ENCODE measurements at regions not wholly inside any gene's neighbourhood (a gene's known extent, or its start where the extent isn't known, plus 50 kb on each side); places are given as distances from the start of the nearest gene placed in this dataset.

GRCh38 chrX:34863906-34864305 is 78.7 kb upstream of the FAM47B start:
- no peaks in the 10 kb centered on the region for H3F3A ChIP-seq (ENCODE audit: low read depth)
- H3K9me3 ChIP-seq (ENCODE audit: low read depth), result no peaks in the 10 kb centered on the region
- TF ChIP-seq EZH2phosphoT487 (IDR thresholded peaks at IDR 0.05), result no peak
- TF ChIP-seq CTCF (IDR thresholded peaks at IDR 0.05), result no peak
- TF ChIP-seq EZH2 (IDR thresholded peaks at IDR 0.05), result no peak
- no peaks in the 10 kb centered on the region for H3K27me3 ChIP-seq
- H3K4me2 ChIP-seq, result no peak overlapping the region
- Mint-ChIP-seq H3K4me3 (no peak overlapping the region), H3K4me1 (no peaks in the 10 kb centered on the region), H3K27me3 (ENCODE audit: insufficient read depth, low read depth) (no peaks in the 10 kb centered on the region), H3K36me3 (no peaks in the 10 kb centered on the region), H3K9me3 (peaks cover 3% of the 10 kb centered on the region), H3K27ac (no peak overlapping the region)
- H3K79me2 ChIP-seq (ENCODE audit: low read depth), result no peaks in the 10 kb centered on the region
- H3K9ac ChIP-seq, result no peak overlapping the region
- no peaks in the 10 kb centered on the region for H4K20me1 ChIP-seq (ENCODE audit: low read depth)
- no peaks in the 10 kb centered on the region for H3K36me3 ChIP-seq
- H3K27ac ChIP-seq, result no peak overlapping the region
- H3K4me3 ChIP-seq, result no peak overlapping the region
- no peak for DNase-seq (ENCODE audit: low spot score)
- no peak overlapping the region for H2AFZ ChIP-seq (replicated peaks)
- no peaks in the 10 kb centered on the region for H3K4me1 ChIP-seq

GRCh38 chrX:34866646-34867045 is 76.0 kb upstream of the FAM47B start:
- Mint-ChIP-seq H3K9me3 (peaks cover 13% of the 10 kb centered on the region), H3K27ac (no peak overlapping the region), H3K27me3 (ENCODE audit: insufficient read depth, low read depth) (no peaks in the 10 kb centered on the region), H3K36me3 (no peaks in the 10 kb centered on the region), H3K4me1 (no peaks in the 10 kb centered on the region), H3K4me3 (no peak overlapping the region)
- no peaks in the 10 kb centered on the region for H3K4me1 ChIP-seq
- H3K4me3 ChIP-seq, result no peak overlapping the region
- DNase-seq (ENCODE audit: low spot score), result no peak
- no peak overlapping the region for H3K4me2 ChIP-seq
- H3K27me3 ChIP-seq, result no peaks in the 10 kb centered on the region
- no peaks in the 10 kb centered on the region for H3K79me2 ChIP-seq (ENCODE audit: low read depth)
- TF ChIP-seq EZH2phosphoT487 (IDR thresholded peaks at IDR 0.05), result no peak
- no peak for TF ChIP-seq CTCF (IDR thresholded peaks at IDR 0.05)
- H2AFZ ChIP-seq (replicated peaks), result no peak overlapping the region
- no peak overlapping the region for H3K9ac ChIP-seq
- peaks cover 3% of the 10 kb centered on the region for H3K36me3 ChIP-seq
- peaks cover 5% of the 10 kb centered on the region for H3K9me3 ChIP-seq (ENCODE audit: low read depth)
- H4K20me1 ChIP-seq (ENCODE audit: low read depth), result no peaks in the 10 kb centered on the region
- H3K27ac ChIP-seq, result no peak overlapping the region
- H3F3A ChIP-seq (ENCODE audit: low read depth), result no peaks in the 10 kb centered on the region

GRCh38 chrX:34868633-34869032 is 74.0 kb upstream of the FAM47B start:
- Histone ChIP-seq H3K27ac (no peak overlapping the region), H3K36me3 (peaks cover 3% of the 10 kb centered on the region), H3K27me3 (no peaks in the 10 kb centered on the region), H3K9me3 (ENCODE audit: low read depth) (peaks cover 5% of the 10 kb centered on the region), H3K4me3 (no peak overlapping the region), H2AFZ (replicated peaks) (peak overlapping the region; percentile 15), H3K9ac (no peak overlapping the region), H3K4me1 (peaks cover 3% of the 10 kb centered on the region), H3K79me2 (ENCODE audit: low read depth) (no peaks in the 10 kb centered on the region), H3K4me2 (no peak overlapping the region), H3F3A (ENCODE audit: low read depth) (no peaks in the 10 kb centered on the region), H4K20me1 (ENCODE audit: low read depth) (no peaks in the 10 kb centered on the region)
- Mint-ChIP-seq H3K4me3 (no peak overlapping the region), H3K9me3 (peaks cover 16% of the 10 kb centered on the region), H3K4me1 (peaks cover 2% of the 10 kb centered on the region), H3K27me3 (ENCODE audit: insufficient read depth, low read depth) (no peaks in the 10 kb centered on the region), H3K27ac (no peak overlapping the region), H3K36me3 (no peaks in the 10 kb centered on the region)
- TF ChIP-seq CTCF (IDR thresholded peaks at IDR 0.05) (no peak), EZH2 (IDR thresholded peaks at IDR 0.05) (no peak), EZH2phosphoT487 (IDR thresholded peaks at IDR 0.05) (no peak)
- DNase-seq (ENCODE audit: low spot score), result no peak

All from neural progenitor cell (in vitro differentiated cells).